Tibial nerve (tissue), 4 donors: ENCODE measurements at regions not wholly inside any gene's neighbourhood (a gene's known extent, or its start where the extent isn't known, plus 50 kb on each side); places are given as distances from the start of the nearest gene placed in this dataset. TPM values are rescaled to one million over a fixed set of nuclear protein-coding genes. Genes with fewer than 3 reads are reported as not detected.

Experiments used
- DNase-seq, 2 donors: peaks; one replicate each; pipeline ENCODE4 v3.0.0-alpha.2; 2019; ENCODE audit warnings: low spot score in 2 of 2
- H3K27ac ChIP-seq, 4 donors: fragments of 200-600 bp; sonication (generic) in 3 of 4; one replicate each; pipeline ENCODE4 v1.5.1; 2017 to 2019; ENCODE audit warnings: mild to moderate bottlenecking in 1 of 4
- H3K27me3 ChIP-seq, 2 donors: fragments of 200-600 bp; sonication (generic) in 1 of 2; one replicate each; pipeline versions ENCODE4 v1.5.1 to v1.6.0; 2017 to 2019
- H3K36me3 ChIP-seq, 3 donors: fragments of 200-600 bp; sonication (generic); one replicate each; pipeline ENCODE4 v1.5.1; 2018 to 2019
- H3K4me1 ChIP-seq, 4 donors: fragments of 200-600 bp; sonication (generic) in 3 of 4; one replicate each; pipeline ENCODE4 v1.5.1; 2017 to 2019
- H3K4me3 ChIP-seq, 4 donors: fragments of 200-600 bp; sonication (generic) in 3 of 4; one replicate each; pipeline ENCODE4 v1.5.1; 2017 to 2019; ENCODE audit warnings: mild to moderate bottlenecking in 1 of 4, moderate library complexity in 1 of 4
- H3K9me3 ChIP-seq, 4 donors: fragments of 200-600 bp; sonication (generic) in 3 of 4; one replicate each; pipeline ENCODE4 v1.5.1; 2017 to 2019
- EP300 ChIP-seq, 2 donors: sonication (generic); formaldehyde crosslinking; IDR thresholded peaks; one replicate each; pipeline ENCODE4 v1.6.1; 2017; ENCODE audit warnings: antibody characterized with exemption in 2 of 2, mild to moderate bottlenecking in 1 of 2
- POLR2A ChIP-seq, 2 donors: fragments of 450-650 bp; IDR thresholded peaks; one replicate each; pipeline ENCODE4 v1.6.1; 2017; ENCODE audit warnings: antibody characterized with exemption in 2 of 2, mild to moderate bottlenecking in 2 of 2, moderate library complexity in 2 of 2
- whole genome bisulfite sequencing, 2 donors: methylation state at CpG; one replicate each; pipeline ENCODE4 v1.1.5; 2018; 5-methylcytosine and 5-hydroxymethylcytosine counted together
- small RNA-seq: library from RNA; depleted of rRNA; stranded (forward); fragments of <200 nt; gene quantifications from one replicate; pipeline ENCODE3, GENCODE V24; 2016
- TF ChIP-seq, protein P1 (sequence below), 5 experiments: fragments of 200-600 bp in 3 of 5; fragments of 450-650 bp in 2 of 5; sonication (generic) in 3 of 5; IDR thresholded peaks; one replicate each; pipeline ENCODE4 v1.5.1; 2016 to 2019; ENCODE audit warnings: antibody characterized with exemption in 5 of 5, mild to moderate bottlenecking in 3 of 5, moderate library complexity in 2 of 5

GRCh38 chr11:105193260-105193659, 53.7 kb upstream of the CARD18 start:
- no peak for TF ChIP-seq POLR2A (IDR thresholded peaks at IDR 0.05)
- TF ChIP-seq, protein P1, sequence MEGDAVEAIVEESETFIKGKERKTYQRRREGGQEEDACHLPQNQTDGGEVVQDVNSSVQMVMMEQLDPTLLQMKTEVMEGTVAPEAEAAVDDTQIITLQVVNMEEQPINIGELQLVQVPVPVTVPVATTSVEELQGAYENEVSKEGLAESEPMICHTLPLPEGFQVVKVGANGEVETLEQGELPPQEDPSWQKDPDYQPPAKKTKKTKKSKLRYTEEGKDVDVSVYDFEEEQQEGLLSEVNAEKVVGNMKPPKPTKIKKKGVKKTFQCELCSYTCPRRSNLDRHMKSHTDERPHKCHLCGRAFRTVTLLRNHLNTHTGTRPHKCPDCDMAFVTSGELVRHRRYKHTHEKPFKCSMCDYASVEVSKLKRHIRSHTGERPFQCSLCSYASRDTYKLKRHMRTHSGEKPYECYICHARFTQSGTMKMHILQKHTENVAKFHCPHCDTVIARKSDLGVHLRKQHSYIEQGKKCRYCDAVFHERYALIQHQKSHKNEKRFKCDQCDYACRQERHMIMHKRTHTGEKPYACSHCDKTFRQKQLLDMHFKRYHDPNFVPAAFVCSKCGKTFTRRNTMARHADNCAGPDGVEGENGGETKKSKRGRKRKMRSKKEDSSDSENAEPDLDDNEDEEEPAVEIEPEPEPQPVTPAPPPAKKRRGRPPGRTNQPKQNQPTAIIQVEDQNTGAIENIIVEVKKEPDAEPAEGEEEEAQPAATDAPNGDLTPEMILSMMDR (IDR thresholded peaks at IDR 0.05), result no peak
- no peak for TF ChIP-seq EP300 (IDR thresholded peaks at IDR 0.05)
- DNase-seq, result no peak
- WGBS, 2 donors, result 88 to 90% methylated on average over 2 of the region's 2 CpGs
- no peak overlapping the region for H3K4me3 ChIP-seq
- no peaks in the 10 kb centered on the region for H3K36me3 ChIP-seq
- H3K27ac ChIP-seq, result no peak overlapping the region
- no peaks in the 10 kb centered on the region for H3K27me3 ChIP-seq
- H3K4me1 ChIP-seq, result no peaks in the 10 kb centered on the region
- no peaks in the 10 kb centered on the region for H3K9me3 ChIP-seq

DNA sequence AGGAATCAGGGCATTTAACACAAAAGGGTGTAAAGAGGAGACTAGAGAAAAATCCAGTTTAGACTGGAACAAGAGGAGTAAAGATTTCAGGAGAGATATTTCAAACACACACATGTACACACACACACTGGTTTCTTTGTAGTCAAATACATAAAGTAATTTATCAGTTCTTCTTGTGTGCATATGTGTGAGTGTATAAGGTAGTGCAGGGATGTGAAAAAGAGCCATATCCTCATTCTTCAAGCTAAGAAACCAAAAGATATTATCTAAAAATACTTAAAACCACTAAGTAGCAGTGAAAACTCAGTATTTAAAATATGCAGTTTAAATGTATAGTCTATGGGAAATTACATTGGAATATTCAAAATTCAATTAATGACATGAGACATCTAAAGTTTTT, 52.5 kb upstream of the CARD18 start:
- TF ChIP-seq, protein P1 (IDR thresholded peaks at IDR 0.05), result no peak
- TF ChIP-seq EP300 (IDR thresholded peaks at IDR 0.05) (no peak), POLR2A (IDR thresholded peaks at IDR 0.05) (no peak)
- Histone ChIP-seq H3K9me3 (no peaks in the 10 kb centered on the region), H3K4me1 (no peaks in the 10 kb centered on the region), H3K27me3 (no peaks in the 10 kb centered on the region), H3K4me3 (no peak overlapping the region), H3K27ac (no peak overlapping the region), H3K36me3 (no peaks in the 10 kb centered on the region)
- no peak for DNase-seq

DNA sequence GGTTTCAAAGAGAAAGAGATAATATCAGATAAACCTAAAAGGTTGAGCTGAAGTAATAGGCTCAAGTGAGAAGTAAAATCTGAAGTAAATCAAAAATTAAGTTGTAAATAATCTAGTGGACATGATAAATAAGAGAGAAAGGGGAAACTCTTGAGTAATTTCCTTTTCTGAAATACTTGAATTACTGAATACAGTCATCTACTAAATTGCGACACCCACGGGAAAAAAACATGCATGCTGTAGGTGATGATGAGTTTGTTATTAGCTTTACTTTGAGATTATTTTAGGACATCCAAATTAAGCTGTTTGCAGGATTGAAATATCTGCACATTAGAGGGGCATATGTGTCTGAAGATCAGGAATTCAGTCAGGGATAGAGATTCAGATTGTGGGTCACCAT, 50.0 kb upstream of the CARD18 start:
- TF ChIP-seq EP300 (IDR thresholded peaks at IDR 0.05), result peak in 1 of 2 donors; percentile 53
- TF ChIP-seq, protein P1 (IDR thresholded peaks at IDR 0.05), result no peak
- 89% methylated on average over 2 of the region's 2 CpGs for WGBS, 2 donors

More for the DNA sequence above, 50.0 kb upstream of the CARD18 start:
- no peaks in the 10 kb centered on the region for H3K27me3 ChIP-seq
- H3K9me3 ChIP-seq, result no peaks in the 10 kb centered on the region
- no peak overlapping the region for H3K27ac ChIP-seq
- H3K36me3 ChIP-seq, result no peaks in the 10 kb centered on the region
- no peak overlapping the region for H3K4me3 ChIP-seq
- peak in 1 of 2 donors; percentile 47 for DNase-seq
- H3K4me1 ChIP-seq, result no peaks in the 10 kb centered on the region

Small RNA genes lying in the stretch of these regions (small RNA-seq; reads per million reads assigned to genes)
- gene AP003181.1 (not detected), gene RF00017 (not detected)
